GM10248 (cell line): ENCODE measurements at regions not wholly inside any gene's neighbourhood (a gene's known extent, or its start where the extent isn't known, plus 50 kb on each side); places are given as distances from the start of the nearest gene placed in this dataset.
"Not testable (repeated sequence)": the region's sequence is repeated elsewhere in the genome, so short reads cannot be mapped to it uniquely, and the experiment has no call there.

Experiments
- CTCF ChIA-PET: fragments of 300-600 bp; sonication (Branson Sonifier 250); formaldehyde crosslinking; extraction: SDS; loops from one replicate; lab custom pipeline; 2021; ENCODE audit warnings: antibody characterized with exemption; lab: Yijun Ruan, JAX
- POLR2A ChIA-PET: fragments of 350-650 bp; sonication (Branson Sonifier 250); formaldehyde crosslinking; extraction: SDS; loops from one replicate; lab custom pipeline; 2020; ENCODE audit warnings: antibody characterized with exemption; lab: Yijun Ruan, JAX
- DNase-seq: peaks from one replicate; pipeline ENCODE4 v3.0.0; 2012; ENCODE audit errors: extremely low spot score
- CTCF ChIP-seq: IDR thresholded peaks from 2 replicates; pipeline ENCODE4 v1.5.1; 2012; ENCODE audit warnings: mild to moderate bottlenecking, low read depth; ENCODE audit errors: extremely low read depth, missing control alignments, control extremely low read depth

GRCh38 chr7:12490940-12491339 is 79.6 kb upstream of the SCIN start:
- DNase-seq, result no peak
- TF ChIP-seq CTCF, result no peak
- ChIA-PET POLR2A (no interaction called here), CTCF (interaction anchor here (0.8 to 2.5 kb wide), 14 partner anchors 10 to 1066 kb away, joined by 3 to 87 read pairs (median 6); no protein-coding TSS in a partner anchor)

GRCh38 chr7:12491526-12491925 is 79.0 kb upstream of the SCIN start:
- CTCF ChIA-PET, result interaction anchor here (0.8 to 2.5 kb wide), 7 partner anchors 18 to 103 kb away, joined by 3 to 87 read pairs (median 10); no protein-coding TSS in a partner anchor
- POLR2A ChIA-PET, result no interaction called here
- no peak for TF ChIP-seq CTCF
- no peak for DNase-seq

- no peak for TF ChIP-seq CTCF
- ChIA-PET POLR2A (no interaction called here), CTCF (interaction anchor here (1.2 to 4.8 kb wide), 2 partner anchors 9 to 35 kb away, joined by 4 to 34 read pairs; no protein-coding TSS in a partner anchor)
- no peak for DNase-seq
These were observed 77.1 kb upstream of the SCIN start for GRCh38 chr7:12493407-12493806.

DNA sequence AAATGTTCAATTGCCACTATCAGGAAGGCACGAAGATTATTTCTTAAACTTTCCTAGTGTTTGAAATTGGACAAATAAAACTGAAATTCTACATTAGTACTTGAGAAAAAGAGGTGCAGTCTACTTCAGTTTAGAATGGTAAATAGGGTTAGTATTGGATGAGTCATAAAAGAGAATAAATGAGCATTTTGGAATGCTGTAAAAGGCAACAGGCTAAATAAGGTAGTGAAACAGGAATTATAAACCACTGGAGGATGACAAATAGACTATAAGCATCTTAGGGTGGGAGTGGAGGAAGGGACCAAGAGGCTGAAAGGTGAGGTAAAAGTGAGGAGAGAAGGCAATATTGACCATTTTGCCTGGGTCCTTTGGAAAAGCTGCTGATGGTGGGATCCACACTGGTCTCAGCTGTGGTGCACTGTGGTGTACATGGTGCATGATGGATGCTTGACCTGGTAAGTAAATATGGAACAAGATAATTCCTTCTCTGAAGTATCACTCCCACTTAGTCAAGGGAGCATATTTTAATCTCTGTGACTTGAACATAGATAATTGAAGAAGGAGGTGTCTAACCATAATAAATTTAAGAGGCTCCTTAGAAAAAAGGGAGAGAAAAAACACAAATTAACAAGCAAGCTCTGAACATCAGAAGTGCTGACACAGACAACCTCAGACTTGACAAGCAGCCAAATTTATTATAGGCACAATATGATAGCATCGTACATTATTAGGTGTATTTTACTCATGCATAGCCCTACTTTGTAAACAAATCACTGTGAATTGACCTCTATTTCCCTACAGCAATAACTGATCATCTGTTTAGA is 76.4 kb upstream of the SCIN start:
- ChIA-PET CTCF (interaction anchor here (1.1 to 4.8 kb wide), 4 partner anchors 10 to 60 kb away, joined by 3 to 34 read pairs (median 4); no protein-coding TSS in a partner anchor), POLR2A (no interaction called here)
- DNase-seq, result no peak

GRCh38 chr7:12494687-12495024 is 75.9 kb upstream of the SCIN start:
- ChIA-PET CTCF (interaction anchor here (1.1 to 4.8 kb wide), 6 partner anchors 10 to 61 kb away, joined by 3 to 34 read pairs (median 4); no protein-coding TSS in a partner anchor), POLR2A (no interaction called here)
- no peak for DNase-seq
- TF ChIP-seq CTCF, result no peak

More for the DNA sequence above, 76.4 kb upstream of the SCIN start:
- TF ChIP-seq CTCF, result no peak

DNA sequence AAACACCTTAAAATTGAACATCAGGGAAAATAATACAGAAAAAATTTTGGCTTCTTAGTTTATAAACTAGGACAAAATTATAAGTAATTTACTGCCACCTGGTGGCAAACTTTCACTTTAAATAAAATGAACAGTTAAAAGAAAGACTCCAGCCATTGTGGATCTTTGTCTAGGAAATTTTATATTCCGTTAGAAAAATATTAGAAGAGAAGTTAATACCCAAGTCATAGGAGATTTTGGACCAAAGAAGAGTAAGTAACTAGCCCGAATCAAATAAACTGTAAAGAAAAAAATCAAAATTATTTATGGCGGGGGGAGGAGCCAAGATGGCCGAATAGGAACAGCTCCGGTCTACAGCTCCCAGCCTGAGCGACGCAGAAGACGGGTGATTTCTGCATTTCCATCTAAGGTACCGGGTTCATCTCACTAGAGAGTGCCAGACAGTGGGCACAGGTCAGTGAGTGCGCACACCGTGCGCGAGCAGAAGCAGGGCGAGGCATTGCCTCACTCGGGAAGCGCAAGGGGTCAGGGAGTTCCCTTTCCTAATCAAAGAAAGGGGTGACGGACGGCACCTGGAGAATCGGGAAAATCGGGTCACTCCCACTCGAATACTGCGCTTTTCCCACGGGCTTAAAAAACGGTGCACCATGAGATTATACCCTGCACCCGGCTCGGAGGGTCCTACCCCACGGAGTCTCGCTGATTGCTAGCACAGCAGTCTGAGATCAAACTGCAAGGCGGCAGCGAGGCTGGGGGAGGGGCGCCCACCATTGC is 73.4 kb upstream of the SCIN start:
- CTCF ChIA-PET, result interaction anchor here (4.8 kb wide), 1 partner anchor 39 kb away, joined by 34 read pairs; no protein-coding TSS in a partner anchor
- POLR2A ChIA-PET, result not testable (repeated sequence)
- peak; percentile 33 for DNase-seq
- TF ChIP-seq CTCF, result peak; percentile 38
